Stimulated activated naive B cell treated with anti-CD40 and anti-IgM and Interleukin-4, amounts not matched to agents 10 μg/mL and 1 μg/mL and 100 μg/mL, for 72 hours (primary cell): ENCODE measurements at regions not wholly inside any gene's neighbourhood (a gene's known extent, or its start where the extent isn't known, plus 50 kb on each side); places are given as distances from the start of the nearest gene placed in this dataset.
"Not testable (repeated sequence)": the region's sequence is repeated elsewhere in the genome, so short reads cannot be mapped to it uniquely, and the experiment has no call there.

ENCODE experiments used
- ATAC-seq, 2 donors: fragments of 150-1000 bp; cut with Tn5 transposase; replicated peaks; 2 replicates each; pipeline ENCODE4 v1.10.0; 2021; ENCODE audit warnings: moderate library complexity in 1 of 2
- DNase-seq: peaks from one replicate; pipeline ENCODE4 v3.0.0; 2021
- H3K27ac Mint-ChIP-seq: one replicate; pipeline ENCODE4 v1.8.0; 2022; ENCODE audit warnings: mild to moderate bottlenecking, mixed read lengths
- H3K27me3 Mint-ChIP-seq, 2 donors: one replicate each; pipeline ENCODE4 v1.8.0; 2022; ENCODE audit warnings: mixed read lengths in 2 of 2
- H3K36me3 Mint-ChIP-seq, 2 donors: one replicate each; pipeline ENCODE4 v1.8.0; 2022; ENCODE audit warnings: mixed read lengths in 2 of 2, mild to moderate bottlenecking in 1 of 2
- H3K4me1 Mint-ChIP-seq, 2 donors: one replicate each; pipeline ENCODE4 v1.8.0; 2022; ENCODE audit warnings: mixed read lengths in 2 of 2, mild to moderate bottlenecking in 1 of 2
- H3K4me3 Mint-ChIP-seq, 2 donors: one replicate each; pipeline ENCODE4 v1.8.0; 2022; ENCODE audit warnings: mild to moderate bottlenecking in 2 of 2, mixed read lengths in 2 of 2, moderate library complexity in 1 of 2
- H3K9me3 Mint-ChIP-seq, 2 donors: one replicate each; pipeline ENCODE4 v1.8.0; 2022; ENCODE audit warnings: mixed read lengths in 2 of 2, mild to moderate bottlenecking in 1 of 2

- Mint-ChIP-seq H3K27me3 (no peaks in the 10 kb centered on the region), H3K36me3 (no peaks in the 10 kb centered on the region), H3K9me3 (peaks cover 4 to 6% of the 10 kb centered on the region in 2 donors), H3K4me1 (no peaks in the 10 kb centered on the region), H3K4me3 (no peak overlapping the region), H3K27ac (no peak overlapping the region)
- DNase-seq (no peak), ATAC-seq (no peak)
These were observed 809.2 kb downstream of the NXPH1 start for GRCh38 chr7:9242636-9243035.

- Mint-ChIP-seq H3K4me1 (no peaks in the 10 kb centered on the region), H3K36me3 (no peaks in the 10 kb centered on the region), H3K27me3 (no peaks in the 10 kb centered on the region), H3K27ac (no peak overlapping the region), H3K4me3 (no peak overlapping the region), H3K9me3 (peaks cover 9 to 12% of the 10 kb centered on the region in 2 donors)
- ATAC-seq (no peak), DNase-seq (no peak)
These were observed 817.5 kb downstream of the NXPH1 start for GRCh38 chr7:9250876-9251275.

GRCh38 chr7:9264395-9264794, 831.0 kb downstream of the NXPH1 start:
- no peaks in the 10 kb centered on the region for H3K36me3 Mint-ChIP-seq
- no peak overlapping the region for H3K27ac Mint-ChIP-seq
- DNase-seq = no peak
- no peak for ATAC-seq
- H3K9me3 Mint-ChIP-seq = peaks cover 12% of the 10 kb centered on the region in 2 donors
- no peak overlapping the region for H3K4me3 Mint-ChIP-seq
- H3K27me3 Mint-ChIP-seq = no peaks in the 10 kb centered on the region
- H3K4me1 Mint-ChIP-seq = no peaks in the 10 kb centered on the region

GRCh38 chr7:9280088-9280487, 846.7 kb downstream of the NXPH1 start:
- Mint-ChIP-seq H3K4me3 (no peak overlapping the region), H3K36me3 (no peaks in the 10 kb centered on the region), H3K27ac (no peak overlapping the region), H3K27me3 (no peaks in the 10 kb centered on the region), H3K9me3 (peaks cover 3 to 4% of the 10 kb centered on the region in 2 donors), H3K4me1 (no peaks in the 10 kb centered on the region)
- DNase-seq (no peak), ATAC-seq (no peak)

GRCh38 chr7:9283246-9283645, 849.8 kb downstream of the NXPH1 start:
- ATAC-seq = no peak
- Mint-ChIP-seq H3K4me3 (no peak overlapping the region), H3K27ac (no peak overlapping the region), H3K4me1 (no peaks in the 10 kb centered on the region), H3K27me3 (no peaks in the 10 kb centered on the region), H3K36me3 (no peaks in the 10 kb centered on the region), H3K9me3 (peaks cover 5 to 9% of the 10 kb centered on the region in 2 donors)
- no peak for DNase-seq

GRCh38 chr7:9302436-9302835, 869.0 kb downstream of the NXPH1 start:
- no peaks in the 10 kb centered on the region for H3K4me1 Mint-ChIP-seq
- peaks cover 0 to 1% of the 10 kb centered on the region in 2 donors for H3K9me3 Mint-ChIP-seq
- no peaks in the 10 kb centered on the region for H3K36me3 Mint-ChIP-seq
- no peak for DNase-seq
- ATAC-seq = no peak
- H3K27me3 Mint-ChIP-seq = no peaks in the 10 kb centered on the region
- no peak overlapping the region for H3K4me3 Mint-ChIP-seq
- H3K27ac Mint-ChIP-seq = no peak overlapping the region

- no peak overlapping the region for H3K4me3 Mint-ChIP-seq
- peaks cover 0 to 1% of the 10 kb centered on the region in 2 donors for H3K9me3 Mint-ChIP-seq
- H3K27me3 Mint-ChIP-seq = no peaks in the 10 kb centered on the region
- ATAC-seq = no peak
- no peak overlapping the region for H3K27ac Mint-ChIP-seq
- no peaks in the 10 kb centered on the region for H3K4me1 Mint-ChIP-seq
- no peaks in the 10 kb centered on the region for H3K36me3 Mint-ChIP-seq
- DNase-seq = no peak
These were observed 873.7 kb downstream of the NXPH1 start for GRCh38 chr7:9307131-9307530.

GRCh38 chr7:9324513-9324912, 891.1 kb downstream of the NXPH1 start:
- H3K27ac Mint-ChIP-seq = no peak overlapping the region
- ATAC-seq (no peak), DNase-seq (no peak)
- no peak overlapping the region for H3K4me3 Mint-ChIP-seq
- H3K36me3 Mint-ChIP-seq = no peaks in the 10 kb centered on the region
- H3K9me3 Mint-ChIP-seq = peaks cover 8 to 9% of the 10 kb centered on the region in 2 donors
- H3K27me3 Mint-ChIP-seq = no peaks in the 10 kb centered on the region
- H3K4me1 Mint-ChIP-seq = no peaks in the 10 kb centered on the region

- DNase-seq (no peak), ATAC-seq (no peak)
- Mint-ChIP-seq H3K27me3 (no peaks in the 10 kb centered on the region), H3K9me3 (peaks cover 5 to 8% of the 10 kb centered on the region in 2 donors), H3K4me1 (no peaks in the 10 kb centered on the region), H3K4me3 (no peak overlapping the region), H3K27ac (no peak overlapping the region), H3K36me3 (no peaks in the 10 kb centered on the region)
These were observed 894.9 kb downstream of the NXPH1 start for GRCh38 chr7:9328296-9328695.

GRCh38 chr7:9349625-9350024, 916.2 kb downstream of the NXPH1 start:
- DNase-seq (no peak), ATAC-seq (no peak)
- Mint-ChIP-seq H3K27ac (no peak overlapping the region), H3K27me3 (no peaks in the 10 kb centered on the region), H3K4me3 (no peak overlapping the region), H3K36me3 (no peaks in the 10 kb centered on the region), H3K9me3 (peaks cover 7 to 14% of the 10 kb centered on the region in 2 donors), H3K4me1 (no peaks in the 10 kb centered on the region)

- Mint-ChIP-seq H3K27me3 (no peaks in the 10 kb centered on the region), H3K4me1 (no peaks in the 10 kb centered on the region)
- DNase-seq = no peak
These were observed 957.8 kb downstream of the NXPH1 start for GRCh38 chr7:9391221-9391620.

GRCh38 chr7:9391984-9392383, 958.6 kb downstream of the NXPH1 start:
- H3K4me3 Mint-ChIP-seq = no peak overlapping the region

More at GRCh38 chr7:9391221-9391620, 957.8 kb downstream of the NXPH1 start:
- peaks cover 8 to 14% of the 10 kb centered on the region in 2 donors for H3K9me3 Mint-ChIP-seq
- no peaks in the 10 kb centered on the region for H3K36me3 Mint-ChIP-seq
- no peak for ATAC-seq
- H3K27ac Mint-ChIP-seq = no peak overlapping the region
- H3K4me3 Mint-ChIP-seq = no peak overlapping the region

GRCh38 chr7:9404386-9404785, 971.0 kb downstream of the NXPH1 start:
- H3K4me3 Mint-ChIP-seq, DNase-seq, H3K36me3 Mint-ChIP-seq, H3K9me3 Mint-ChIP-seq, H3K4me1 Mint-ChIP-seq, H3K27me3 Mint-ChIP-seq, ATAC-seq, H3K27ac Mint-ChIP-seq: not testable (repeated sequence)

More at GRCh38 chr7:9391984-9392383, 958.6 kb downstream of the NXPH1 start:
- H3K27ac Mint-ChIP-seq = no peak overlapping the region
- H3K9me3 Mint-ChIP-seq = peaks cover 3 to 11% of the 10 kb centered on the region in 2 donors
- no peaks in the 10 kb centered on the region for H3K4me1 Mint-ChIP-seq
- no peaks in the 10 kb centered on the region for H3K36me3 Mint-ChIP-seq
- ATAC-seq = no peak
- no peak for DNase-seq
- H3K27me3 Mint-ChIP-seq = no peaks in the 10 kb centered on the region

GRCh38 chr7:9407816-9408215, 974.4 kb downstream of the NXPH1 start:
- H3K36me3 Mint-ChIP-seq = no peaks in the 10 kb centered on the region
- no peak overlapping the region for H3K27ac Mint-ChIP-seq
- H3K4me3 Mint-ChIP-seq = no peak overlapping the region
- ATAC-seq (no peak), DNase-seq (no peak)
- H3K27me3 Mint-ChIP-seq = no peaks in the 10 kb centered on the region
- peaks cover 0 to 4% of the 10 kb centered on the region in 2 donors for H3K9me3 Mint-ChIP-seq
- H3K4me1 Mint-ChIP-seq = no peaks in the 10 kb centered on the region

- ATAC-seq (no peak), DNase-seq (no peak)
- H3K4me1 Mint-ChIP-seq = no peaks in the 10 kb centered on the region
- no peaks in the 10 kb centered on the region for H3K27me3 Mint-ChIP-seq
- no peak overlapping the region for H3K27ac Mint-ChIP-seq
- no peak overlapping the region for H3K4me3 Mint-ChIP-seq
- H3K9me3 Mint-ChIP-seq = peaks cover 2 to 8% of the 10 kb centered on the region in 2 donors
- H3K36me3 Mint-ChIP-seq = no peaks in the 10 kb centered on the region
These were observed 1020.1 kb downstream of the NXPH1 start for GRCh38 chr7:9453521-9453920.

GRCh38 chr7:9488555-9488954, 1055.1 kb downstream of the NXPH1 start:
- no peak for ATAC-seq
- H3K4me3 Mint-ChIP-seq = no peak overlapping the region
- peaks cover 4 to 11% of the 10 kb centered on the region in 2 donors for H3K9me3 Mint-ChIP-seq
- no peak overlapping the region for H3K27ac Mint-ChIP-seq
- no peaks in the 10 kb centered on the region for H3K27me3 Mint-ChIP-seq
- no peak for DNase-seq
- H3K36me3 Mint-ChIP-seq = no peaks in the 10 kb centered on the region
- H3K4me1 Mint-ChIP-seq = no peaks in the 10 kb centered on the region
